ENCODE measurements at regions not wholly inside any gene's neighbourhood (a gene's known extent, or its start where the extent isn't known, plus 50 kb on each side); places are given as distances from the start of the nearest gene placed in this dataset.

- no peak for DNase-seq
Observed at GRCh38 chr1:55696181-55696754, 481.1 kb upstream of the USP24 start.

GRCh38 chr1:55695552-55695951, 480.4 kb upstream of the USP24 start:
- no peak for DNase-seq

GRCh38 chr1:55695151-55695550, 480.0 kb upstream of the USP24 start:
- DNase-seq = no peak

GRCh38 chr1:55694310-55694801, 479.2 kb upstream of the USP24 start:
- peak; percentile 27 for DNase-seq

- DNase-seq = no peak
Observed at GRCh38 chr1:55692726-55693125, 477.6 kb upstream of the USP24 start.

- no peak for DNase-seq
Observed at GRCh38 chr1:55690366-55690765, 475.2 kb upstream of the USP24 start.

- no peak for DNase-seq
Observed at GRCh38 chr1:55689800-55690199, 474.6 kb upstream of the USP24 start.

GRCh38 chr1:55685560-55685959, 470.4 kb upstream of the USP24 start:
- DNase-seq = no peak

- DNase-seq = no peak
Observed at GRCh38 chr1:55684131-55684650, 469.0 kb upstream of the USP24 start.

- DNase-seq = no peak
Observed at GRCh38 chr1:55682198-55682597, 467.0 kb upstream of the USP24 start.

GRCh38 chr1:55679971-55680370, 464.8 kb upstream of the USP24 start:
- no peak for DNase-seq

GRCh38 chr1:55673416-55673815, 458.3 kb upstream of the USP24 start:
- DNase-seq = no peak

- DNase-seq = no peak
Observed at GRCh38 chr1:55670331-55671082, 455.3 kb upstream of the USP24 start.

- no peak for DNase-seq
Observed at GRCh38 chr1:55669293-55669692, 454.1 kb upstream of the USP24 start.

- DNase-seq = no peak
Observed at GRCh38 chr1:55662875-55663274, 447.7 kb upstream of the USP24 start.

- no peak for DNase-seq
Observed at GRCh38 chr1:55658917-55659316, 443.8 kb upstream of the USP24 start.

- DNase-seq = no peak
Observed at GRCh38 chr1:55654750-55655149, 439.6 kb upstream of the USP24 start.

- DNase-seq = no peak
Observed at GRCh38 chr1:55654171-55654570, 439.0 kb upstream of the USP24 start.

GRCh38 chr1:55650444-55650843, 435.3 kb upstream of the USP24 start:
- no peak for DNase-seq

GRCh38 chr1:55646181-55646580, 431.0 kb upstream of the USP24 start:
- DNase-seq = no peak

GRCh38 chr1:55645270-55645669, 430.1 kb upstream of the USP24 start:
- DNase-seq = no peak

GRCh38 chr1:55641947-55642346, 426.8 kb upstream of the USP24 start:
- DNase-seq = no peak

GRCh38 chr1:55640708-55641473, 425.7 kb upstream of the USP24 start:
- peak; percentile 79 for DNase-seq

- DNase-seq = no peak
Observed at GRCh38 chr1:55639526-55639925, 424.4 kb upstream of the USP24 start.
